Vagina (tissue), 2 donors: ENCODE measurements at regions not wholly inside any gene's neighbourhood (a gene's known extent, or its start where the extent isn't known, plus 50 kb on each side); places are given as distances from the start of the nearest gene placed in this dataset.

Experiments
- CTCF ChIP-seq, 3 experiments: fragments of 450-650 bp in 2 of 3; fragments of 200-600 bp in 1 of 3; sonication (generic) in 1 of 3; IDR thresholded peaks; one replicate each; pipeline ENCODE4 v1.5.1; 2017 to 2019; ENCODE audit warnings: antibody characterized with exemption in 3 of 3, mild to moderate bottlenecking in 2 of 3, moderate library complexity in 2 of 3
- POLR2A ChIP-seq, 2 donors: fragments of 450-650 bp; IDR thresholded peaks; one replicate each; pipeline ENCODE4 v1.6.1; 2017; ENCODE audit warnings: antibody characterized with exemption in 2 of 2, mild to moderate bottlenecking in 2 of 2, moderate library complexity in 2 of 2
- POLR2AphosphoS5 ChIP-seq, 2 donors: sonication (generic); formaldehyde crosslinking; IDR thresholded peaks; one replicate each; pipeline ENCODE4 v1.9.0; 2017; ENCODE audit warnings: antibody characterized with exemption in 2 of 2, mild to moderate bottlenecking in 2 of 2, low read depth in 1 of 2; ENCODE audit not compliant: insufficient read depth in 1 of 2

GRCh38 chr10:108014145-108014901, 849.8 kb upstream of the SORCS1 start:
- TF ChIP-seq POLR2A (IDR thresholded peaks at IDR 0.05) (no peak), CTCF (IDR thresholded peaks at IDR 0.05) (no peak), POLR2AphosphoS5 (IDR thresholded peaks at IDR 0.05; ENCODE audit: insufficient read depth in 1 of 2, low read depth in 1 of 2) (no peak)
